Adipocyte (in vitro differentiated cells): ENCODE measurements at regions not wholly inside any gene's neighbourhood (a gene's known extent, or its start where the extent isn't known, plus 50 kb on each side); places are given as distances from the start of the nearest gene placed in this dataset.

Experiments used
- DNase-seq: peaks from one replicate; pipeline ENCODE4 v3.0.0-alpha.2; 2015; ENCODE audit warnings: low read depth
- H3K27me3 ChIP-seq: replicated peaks from 2 replicates; pipeline ENCODE4 v1.7.0; 2013; ENCODE audit warnings: mild to moderate bottlenecking, low read length, moderate library complexity; ENCODE audit not compliant: control insufficient read depth, insufficient read depth
- H3K36me3 ChIP-seq: 2 replicates; pipeline ENCODE4 v1.7.0; 2013; ENCODE audit warnings: low read length, mild to moderate bottlenecking, moderate library complexity; ENCODE audit not compliant: control insufficient read depth, insufficient read depth, severe bottlenecking
- H3K4me1 ChIP-seq: 2 replicates; pipeline ENCODE4 v1.7.0; 2013; ENCODE audit warnings: mild to moderate bottlenecking, low read length, moderate library complexity; ENCODE audit not compliant: control insufficient read depth, insufficient read depth
- H3K4me3 ChIP-seq: 2 replicates; pipeline ENCODE4 v1.7.0; 2013; ENCODE audit warnings: mild to moderate bottlenecking, low read length, moderate library complexity
- H3K9ac ChIP-seq: 2 replicates; pipeline ENCODE4 v1.7.0; 2013; ENCODE audit warnings: mild to moderate bottlenecking, low read length, moderate library complexity
- H3K9me3 ChIP-seq: 2 replicates; pipeline ENCODE4 v1.7.0; 2013; ENCODE audit warnings: mild to moderate bottlenecking, low read length, moderate library complexity; ENCODE audit not compliant: control insufficient read depth

DNA sequence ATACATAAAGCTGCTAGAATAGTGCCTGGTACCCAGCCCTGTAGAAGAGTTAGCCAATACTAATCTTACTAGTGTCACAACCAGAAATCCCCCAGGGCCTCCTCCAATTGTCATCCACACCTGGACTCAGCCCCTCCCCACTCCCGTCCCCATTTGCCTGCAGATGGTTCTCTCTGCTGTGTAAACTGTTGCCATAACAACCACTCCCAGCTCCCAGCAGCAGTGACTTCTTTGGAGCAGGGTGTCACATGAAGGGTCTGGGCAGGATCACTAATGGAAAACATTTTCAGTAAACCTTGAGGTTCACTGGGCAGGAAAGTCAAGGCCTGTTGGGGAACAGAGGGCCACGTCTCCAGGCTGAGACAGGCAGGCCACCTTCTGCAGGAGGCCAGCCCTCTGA is 126.0 kb upstream of the IPO9 start:
- Histone ChIP-seq H3K4me3 (peak overlapping the region; percentile 8), H3K27me3 (no peaks in the 10 kb centered on the region), H3K9ac (peak overlapping the region; percentile 79), H3K36me3 (no peaks in the 10 kb centered on the region), H3K4me1 (peaks cover 58% of the 10 kb centered on the region), H3K9me3 (no peaks in the 10 kb centered on the region)
- no peak for DNase-seq

DNA sequence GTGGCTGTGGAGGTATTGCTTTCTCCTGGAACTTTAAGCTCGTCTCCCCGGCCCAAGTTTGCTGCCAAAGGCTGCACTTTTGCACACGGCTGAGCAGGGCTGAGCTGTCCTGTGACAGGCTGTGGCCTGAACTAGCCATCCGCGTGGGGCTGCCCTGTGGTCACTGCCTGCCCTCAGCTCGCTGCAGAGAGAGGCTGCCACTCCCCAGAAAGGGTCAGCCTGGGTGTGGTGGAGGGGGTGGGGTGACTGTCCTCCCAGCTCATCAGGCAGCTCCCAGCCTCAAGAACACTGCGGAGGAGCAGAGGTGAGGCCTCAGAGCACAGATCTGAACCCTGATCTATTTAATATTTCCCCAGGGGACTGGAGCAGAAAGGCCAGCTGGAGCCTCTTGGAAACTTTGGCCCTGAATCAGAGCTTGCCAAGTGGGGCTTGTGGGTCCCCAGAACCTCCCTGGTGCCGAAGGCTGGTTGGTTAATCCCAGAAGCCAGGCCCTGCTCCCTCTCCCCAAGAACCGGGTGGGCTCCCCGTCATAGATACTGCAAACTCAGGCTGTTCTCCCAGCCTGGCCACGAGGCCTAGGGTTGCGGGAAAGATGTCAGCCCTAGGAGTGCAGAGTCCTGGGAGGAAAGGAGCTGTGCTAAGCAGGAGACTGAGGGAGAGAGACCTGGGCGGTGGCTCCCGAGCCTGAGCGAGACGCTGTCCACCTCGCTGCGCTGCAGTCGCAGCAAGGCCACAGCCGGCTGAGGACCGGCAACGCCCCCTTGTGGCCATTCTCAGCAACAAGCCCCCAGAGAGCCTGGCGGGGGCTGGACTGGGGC is 125.1 kb upstream of the IPO9 start:
- H3K27me3 ChIP-seq: no peaks in the 10 kb centered on the region

DNA sequence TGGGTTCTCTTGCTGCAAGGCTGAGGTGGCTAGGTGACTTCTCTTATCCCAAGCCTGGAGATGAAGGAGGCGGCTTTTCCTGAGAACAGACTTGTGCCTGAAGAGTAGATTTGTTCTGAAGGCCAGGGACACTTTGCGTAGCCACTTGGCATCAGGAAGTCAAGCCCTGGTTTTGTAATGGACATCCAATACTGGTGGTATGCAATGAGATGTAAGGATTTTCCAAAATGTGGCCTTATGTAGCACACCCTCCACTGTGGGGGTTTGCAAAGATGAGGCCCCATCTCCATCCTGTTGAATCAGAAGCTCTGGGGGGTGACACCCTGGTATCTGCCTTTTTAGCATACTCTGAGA is 124.5 kb upstream of the IPO9 start:
- DNase-seq: no peak
- Histone ChIP-seq H3K27me3 (no peaks in the 10 kb centered on the region), H3K9ac (peak overlapping the region; percentile 79), H3K4me3 (no peak overlapping the region), H3K4me1 (peaks cover 69% of the 10 kb centered on the region), H3K36me3 (no peaks in the 10 kb centered on the region), H3K9me3 (no peaks in the 10 kb centered on the region)

More for the DNA sequence above, 125.1 kb upstream of the IPO9 start:
- DNase-seq: peak; percentile 94
- Histone ChIP-seq H3K9me3 (no peaks in the 10 kb centered on the region), H3K36me3 (no peaks in the 10 kb centered on the region), H3K4me3 (no peak overlapping the region), H3K9ac (peak overlapping the region; percentile 79), H3K4me1 (peaks cover 64% of the 10 kb centered on the region)

DNA sequence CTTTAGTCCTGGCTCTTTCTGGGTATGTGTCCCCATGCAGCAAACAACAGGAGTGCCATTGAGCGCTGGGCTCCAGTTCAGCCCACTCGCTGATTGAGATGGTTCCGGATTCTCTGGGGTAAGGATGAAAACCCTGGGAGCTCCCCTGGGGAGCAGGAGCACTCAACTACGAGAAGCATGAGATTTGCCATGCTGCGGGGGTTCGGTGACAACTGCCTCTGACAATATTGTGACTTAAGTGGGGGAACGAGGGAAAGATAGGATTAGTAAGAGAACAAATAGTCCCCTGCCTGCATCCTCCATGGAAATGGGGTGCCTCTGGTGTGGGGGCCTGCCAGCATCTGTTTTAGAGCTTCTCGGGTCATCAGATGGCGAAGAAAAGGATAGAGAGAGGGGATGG is 123.6 kb upstream of the IPO9 start:
- Histone ChIP-seq H3K27me3 (no peaks in the 10 kb centered on the region), H3K4me1 (peaks cover 79% of the 10 kb centered on the region), H3K36me3 (no peaks in the 10 kb centered on the region), H3K4me3 (no peak overlapping the region), H3K9me3 (no peaks in the 10 kb centered on the region), H3K9ac (peak overlapping the region; percentile 79)
- DNase-seq: no peak

DNA sequence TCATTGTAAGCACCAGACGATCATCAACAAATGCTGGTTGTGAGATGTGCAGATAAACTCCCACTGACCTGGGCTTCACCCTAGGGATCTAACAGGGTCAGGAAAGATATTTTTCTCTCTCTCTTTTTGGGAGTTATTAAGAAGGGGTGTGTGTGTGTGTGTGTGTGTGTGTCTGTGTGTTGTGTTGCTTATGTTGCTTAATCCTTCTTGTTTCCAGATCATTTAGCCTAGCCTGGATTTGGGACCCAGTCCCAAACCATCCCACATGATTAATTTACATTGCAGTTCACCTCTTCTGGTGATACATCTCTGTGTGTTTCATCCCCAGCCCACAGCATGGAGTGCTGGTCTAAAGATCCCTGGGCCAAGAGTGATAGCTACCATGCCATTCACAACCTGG is 122.8 kb upstream of the IPO9 start:
- no peak for DNase-seq
- no peak overlapping the region for H3K4me3 ChIP-seq
- H3K4me1 ChIP-seq: peaks cover 86% of the 10 kb centered on the region
- no peaks in the 10 kb centered on the region for H3K9me3 ChIP-seq
- H3K27me3 ChIP-seq: no peaks in the 10 kb centered on the region
- peak overlapping the region; percentile 79 for H3K9ac ChIP-seq
- no peaks in the 10 kb centered on the region for H3K36me3 ChIP-seq

DNA sequence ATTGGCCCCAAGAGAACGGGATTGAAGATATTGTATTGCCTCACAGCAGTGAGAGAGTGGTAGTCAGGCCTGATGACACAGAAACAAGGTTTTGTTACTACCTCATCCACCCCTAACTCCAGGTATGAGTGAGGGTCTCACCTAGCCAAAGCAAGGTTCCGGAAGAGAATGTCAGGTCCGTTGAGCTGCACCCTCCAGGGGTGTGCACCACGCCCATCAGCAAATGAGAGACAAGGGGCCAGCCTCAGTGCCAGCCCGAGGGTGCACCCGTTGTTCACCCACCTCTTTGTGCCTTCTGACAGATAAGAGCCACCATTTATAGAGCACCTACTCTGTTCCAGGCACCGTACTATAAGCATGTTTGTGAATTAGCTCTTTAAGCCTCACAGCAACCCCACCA is 121.9 kb upstream of the IPO9 start:
- no peak overlapping the region for H3K4me3 ChIP-seq
- no peak for DNase-seq
- H3K9ac ChIP-seq: peak overlapping the region; percentile 27
- peaks cover 95% of the 10 kb centered on the region for H3K4me1 ChIP-seq
- no peaks in the 10 kb centered on the region for H3K9me3 ChIP-seq
- H3K36me3 ChIP-seq: no peaks in the 10 kb centered on the region
- H3K27me3 ChIP-seq: no peaks in the 10 kb centered on the region

DNA sequence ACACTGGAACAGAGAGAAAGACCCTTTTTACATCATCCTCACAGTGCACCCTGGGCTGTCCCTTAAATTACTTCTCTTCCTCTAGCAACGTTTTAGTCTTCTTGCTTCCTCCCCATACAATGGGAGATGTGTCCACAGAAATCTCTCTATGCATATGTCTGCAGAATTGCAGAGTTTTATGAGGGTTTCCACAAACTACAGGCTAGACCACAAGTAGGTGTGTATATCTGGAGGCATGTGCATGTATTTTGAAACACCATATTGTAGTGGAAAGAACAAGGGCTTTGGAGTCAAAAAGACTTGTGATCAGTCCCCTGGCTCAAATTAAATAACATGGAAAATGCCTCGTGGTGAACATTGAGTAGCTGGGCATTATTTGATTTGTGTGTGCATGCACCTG is 121.3 kb upstream of the IPO9 start:
- Histone ChIP-seq H3K9ac (peak overlapping the region; percentile 27), H3K9me3 (no peaks in the 10 kb centered on the region), H3K4me3 (no peak overlapping the region), H3K4me1 (peaks cover 99% of the 10 kb centered on the region), H3K27me3 (no peaks in the 10 kb centered on the region), H3K36me3 (peaks cover 1% of the 10 kb centered on the region)
- no peak for DNase-seq

DNA sequence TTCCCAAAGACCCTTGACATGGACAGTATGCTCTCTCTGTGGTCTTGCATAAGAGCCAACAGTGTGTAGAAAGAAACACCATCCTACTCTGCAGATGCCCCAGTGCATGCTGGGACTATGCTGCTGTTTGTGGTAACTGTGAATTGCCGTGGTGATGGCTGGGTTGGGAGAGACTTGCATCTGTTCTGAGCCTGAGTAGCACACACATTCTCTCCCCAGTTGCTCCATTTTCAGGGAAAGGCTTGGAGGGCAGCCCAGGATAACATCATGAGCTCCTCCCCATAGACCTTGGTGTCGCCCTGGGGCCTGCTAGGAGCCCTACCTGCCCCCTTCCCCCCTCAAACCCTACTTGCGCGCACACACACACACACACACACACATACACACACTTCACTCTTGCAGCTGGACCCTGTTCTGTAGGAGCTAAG is 120.9 kb upstream of the IPO9 start:
- Histone ChIP-seq H3K36me3 (peaks cover 5% of the 10 kb centered on the region), H3K9ac (peak overlapping the region; percentile 87), H3K4me3 (no peak overlapping the region), H3K27me3 (no peaks in the 10 kb centered on the region), H3K4me1 (peaks cover 99% of the 10 kb centered on the region), H3K9me3 (no peaks in the 10 kb centered on the region)
- peak; percentile 70 for DNase-seq

DNA sequence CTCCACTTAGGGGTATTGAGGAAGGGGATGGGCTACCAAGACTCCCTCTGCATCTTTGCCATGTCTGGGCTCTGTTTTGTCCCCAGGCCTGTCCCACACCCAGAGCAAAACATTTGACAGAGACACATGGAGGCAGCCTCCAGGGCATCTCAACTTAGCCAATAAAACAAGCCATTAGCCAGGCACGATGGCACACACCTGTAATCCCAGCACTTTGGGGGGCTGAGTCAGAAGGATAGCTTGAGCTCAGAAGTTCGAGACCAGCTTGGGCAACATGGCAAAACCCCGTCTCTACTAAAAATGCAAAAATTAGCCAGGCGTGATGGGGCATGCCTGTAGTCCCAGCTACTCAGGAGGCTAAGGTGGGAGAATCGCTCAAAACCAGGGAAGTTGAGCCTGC is 120.3 kb upstream of the IPO9 start:
- H3K4me1 ChIP-seq: peaks cover 97% of the 10 kb centered on the region
- no peak overlapping the region for H3K4me3 ChIP-seq
- peaks cover 6% of the 10 kb centered on the region for H3K36me3 ChIP-seq
- no peaks in the 10 kb centered on the region for H3K9me3 ChIP-seq
- DNase-seq: no peak
- no peaks in the 10 kb centered on the region for H3K27me3 ChIP-seq
- H3K9ac ChIP-seq: peak overlapping the region; percentile 87

DNA sequence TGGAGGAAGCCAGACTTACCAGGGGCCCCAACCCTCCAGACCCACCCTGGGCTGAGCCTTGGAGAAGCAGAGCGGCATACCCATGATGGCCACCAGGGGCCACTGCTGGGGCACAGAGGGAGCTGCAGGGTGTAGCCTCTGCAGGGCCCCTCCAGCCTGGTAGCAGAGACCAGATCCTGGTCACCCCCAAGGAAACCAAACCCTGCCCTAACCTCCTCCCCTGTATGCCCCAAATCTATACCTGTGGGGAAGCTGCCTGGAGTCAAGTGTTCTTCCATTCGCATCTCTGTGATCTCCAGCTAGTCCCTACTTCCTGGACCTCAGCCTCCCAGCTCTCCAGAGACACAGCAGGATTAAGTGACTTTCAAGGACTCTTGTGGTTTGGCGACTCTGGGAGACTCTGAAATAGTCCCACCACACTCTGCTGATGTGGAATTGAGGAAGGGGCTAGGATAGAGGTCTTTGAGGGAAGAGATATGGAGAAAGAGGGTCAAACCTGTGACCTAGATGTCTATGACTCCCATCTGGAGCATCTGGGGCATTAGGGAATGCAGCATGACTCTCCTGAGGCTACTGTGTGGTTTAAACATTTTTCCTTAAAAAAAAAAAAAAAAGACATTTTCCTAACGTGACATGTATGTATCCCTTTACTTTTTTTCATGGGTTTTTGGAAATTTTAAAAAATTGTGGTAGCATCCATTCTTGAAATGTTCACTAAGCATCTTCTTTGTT is 119.2 kb upstream of the IPO9 start:
- DNase-seq: peak; percentile 86
- no peaks in the 10 kb centered on the region for H3K27me3 ChIP-seq
- H3K9me3 ChIP-seq: no peaks in the 10 kb centered on the region
- H3K4me1 ChIP-seq: peaks cover 97% of the 10 kb centered on the region
- H3K36me3 ChIP-seq: peaks cover 6% of the 10 kb centered on the region
- H3K9ac ChIP-seq: peak overlapping the region; percentile 87
- no peak overlapping the region for H3K4me3 ChIP-seq

DNA sequence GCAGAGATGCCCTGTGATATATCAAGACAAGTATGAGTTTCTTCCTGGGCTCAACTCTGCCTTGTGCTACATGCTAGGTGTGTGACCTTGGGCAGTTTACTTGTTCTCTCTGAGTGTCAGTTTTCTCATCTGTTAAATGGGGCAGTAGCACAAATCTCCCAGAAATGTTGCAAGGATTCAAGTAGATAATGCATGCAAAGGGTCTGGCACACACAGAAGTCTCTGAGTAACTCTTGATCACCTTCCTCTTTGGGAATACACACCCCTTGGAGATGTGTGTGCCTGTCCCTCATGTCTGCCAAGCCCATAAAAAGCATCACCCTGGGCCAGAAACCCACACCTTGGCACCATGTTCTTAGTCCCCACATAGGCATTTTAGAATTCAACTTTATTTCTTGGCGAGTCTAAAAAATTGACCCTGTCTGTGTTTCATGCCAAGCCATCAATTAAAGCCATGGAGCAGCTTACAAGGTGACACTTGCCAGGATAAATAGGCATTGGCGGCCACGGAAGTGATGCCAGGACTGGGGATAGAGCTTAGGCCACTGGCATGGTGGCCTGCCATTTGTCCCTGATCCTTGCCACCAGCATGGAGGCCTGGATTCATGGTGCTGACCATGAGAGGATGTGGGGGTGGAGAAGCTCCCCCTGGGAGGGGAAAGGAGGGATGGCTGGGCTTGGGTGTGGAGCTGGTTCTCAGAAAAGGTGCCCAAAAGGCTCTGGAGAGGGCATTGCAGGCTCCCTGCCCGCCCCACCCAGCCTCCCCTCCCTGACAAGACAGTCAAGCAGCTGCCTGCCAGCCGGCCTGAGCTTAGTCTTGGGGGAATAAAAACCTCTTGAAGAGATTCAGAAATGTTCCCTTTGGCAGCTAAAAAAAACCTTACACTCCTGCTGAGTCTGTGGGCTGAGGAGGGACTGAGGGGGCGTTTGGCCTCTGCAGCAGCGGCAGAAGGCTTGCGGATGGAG is 118.0 kb upstream of the IPO9 start:
- peaks cover 97% of the 10 kb centered on the region for H3K4me1 ChIP-seq
- DNase-seq: no peak
- H3K9me3 ChIP-seq: no peaks in the 10 kb centered on the region

More for the DNA sequence above, 118.0 kb upstream of the IPO9 start:
- H3K36me3 ChIP-seq: peaks cover 6% of the 10 kb centered on the region
- no peak overlapping the region for H3K4me3 ChIP-seq
- H3K27me3 ChIP-seq: no peaks in the 10 kb centered on the region
- peak overlapping the region; percentile 87 for H3K9ac ChIP-seq
